ENCODE measurements at regions not wholly inside any gene's neighbourhood (a gene's known extent, or its start where the extent isn't known, plus 50 kb on each side); places are given as distances from the start of the nearest gene placed in this dataset.

DNA sequence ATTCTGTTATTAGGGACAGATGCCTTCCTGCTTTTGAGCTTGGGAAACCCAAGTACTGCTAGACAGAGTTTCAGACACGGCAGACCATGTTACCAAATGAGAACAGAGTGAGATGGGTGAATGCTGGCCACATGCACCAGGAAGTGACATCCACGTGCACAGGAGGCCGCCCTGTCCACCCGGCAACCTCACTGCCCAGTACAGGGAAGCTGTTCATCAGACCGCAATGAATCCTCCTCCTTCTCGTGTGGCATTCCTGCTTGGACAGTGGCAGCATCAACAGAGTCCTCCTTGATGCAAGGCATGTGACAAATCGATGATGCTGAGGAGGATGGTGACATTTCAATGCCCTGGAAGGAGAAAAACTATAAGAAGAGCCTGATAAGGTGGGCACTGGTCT, 191.0 kb upstream of the SOX1 start:
- no peak overlapping the region for H3K27ac Mint-ChIP-seq
- H3K4me3 Mint-ChIP-seq, result no peak overlapping the region
- H3K9me3 Mint-ChIP-seq, result no peaks in the 10 kb centered on the region
- no peaks in the 10 kb centered on the region for H3K4me1 Mint-ChIP-seq (ENCODE audit: unreplicated experiment)
- peaks cover 49% of the 10 kb centered on the region for H3K27me3 Mint-ChIP-seq
- TF ChIP-seq, protein P1, sequence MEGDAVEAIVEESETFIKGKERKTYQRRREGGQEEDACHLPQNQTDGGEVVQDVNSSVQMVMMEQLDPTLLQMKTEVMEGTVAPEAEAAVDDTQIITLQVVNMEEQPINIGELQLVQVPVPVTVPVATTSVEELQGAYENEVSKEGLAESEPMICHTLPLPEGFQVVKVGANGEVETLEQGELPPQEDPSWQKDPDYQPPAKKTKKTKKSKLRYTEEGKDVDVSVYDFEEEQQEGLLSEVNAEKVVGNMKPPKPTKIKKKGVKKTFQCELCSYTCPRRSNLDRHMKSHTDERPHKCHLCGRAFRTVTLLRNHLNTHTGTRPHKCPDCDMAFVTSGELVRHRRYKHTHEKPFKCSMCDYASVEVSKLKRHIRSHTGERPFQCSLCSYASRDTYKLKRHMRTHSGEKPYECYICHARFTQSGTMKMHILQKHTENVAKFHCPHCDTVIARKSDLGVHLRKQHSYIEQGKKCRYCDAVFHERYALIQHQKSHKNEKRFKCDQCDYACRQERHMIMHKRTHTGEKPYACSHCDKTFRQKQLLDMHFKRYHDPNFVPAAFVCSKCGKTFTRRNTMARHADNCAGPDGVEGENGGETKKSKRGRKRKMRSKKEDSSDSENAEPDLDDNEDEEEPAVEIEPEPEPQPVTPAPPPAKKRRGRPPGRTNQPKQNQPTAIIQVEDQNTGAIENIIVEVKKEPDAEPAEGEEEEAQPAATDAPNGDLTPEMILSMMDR (conservative IDR thresholded peaks at IDR 0.05), result no peak
- peak; percentile 48 for DNase-seq (ENCODE audit: extremely low spot score, unreplicated experiment)
- H3K36me3 Mint-ChIP-seq, result no peaks in the 10 kb centered on the region

- peak; percentile 22 for DNase-seq (ENCODE audit: extremely low spot score, unreplicated experiment)
Measured at GRCh38 chr13:111876506-111876905, 190.4 kb upstream of the SOX1 start.

DNA sequence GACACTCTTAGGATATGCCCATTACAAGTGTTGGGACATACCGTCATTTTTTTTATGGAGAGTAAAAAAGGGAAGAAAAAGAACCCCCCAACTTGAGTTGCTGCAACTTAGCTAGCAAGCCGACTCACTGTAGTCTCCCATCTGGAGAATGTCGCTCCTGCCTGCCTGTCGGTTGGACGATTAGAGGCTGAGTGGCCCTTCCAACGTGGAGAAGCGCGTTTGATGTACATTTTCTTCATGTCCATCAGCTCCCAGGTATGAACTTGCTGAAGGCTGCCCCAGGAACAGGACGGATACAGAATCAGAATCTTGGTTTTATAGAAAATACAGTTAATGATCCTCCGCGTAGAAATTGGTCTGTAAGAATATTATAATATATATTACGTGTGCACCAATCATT, 189.0 kb upstream of the SOX1 start:
- Mint-ChIP-seq H3K27me3 (peaks cover 38% of the 10 kb centered on the region), H3K4me3 (no peak overlapping the region), H3K36me3 (no peaks in the 10 kb centered on the region), H3K9me3 (no peaks in the 10 kb centered on the region), H3K4me1 (ENCODE audit: unreplicated experiment) (no peaks in the 10 kb centered on the region), H3K27ac (no peak overlapping the region)
- TF ChIP-seq, protein P1 (conservative IDR thresholded peaks at IDR 0.05), result no peak
- DNase-seq (ENCODE audit: extremely low spot score, unreplicated experiment), result no peak

More at GRCh38 chr13:111876506-111876905, 190.4 kb upstream of the SOX1 start:
- H3K36me3 Mint-ChIP-seq, result no peaks in the 10 kb centered on the region
- peaks cover 46% of the 10 kb centered on the region for H3K27me3 Mint-ChIP-seq
- H3K4me1 Mint-ChIP-seq (ENCODE audit: unreplicated experiment), result no peaks in the 10 kb centered on the region
- TF ChIP-seq, protein P1 (conservative IDR thresholded peaks at IDR 0.05), result no peak
- H3K27ac Mint-ChIP-seq, result no peak overlapping the region
- no peaks in the 10 kb centered on the region for H3K9me3 Mint-ChIP-seq
- no peak overlapping the region for H3K4me3 Mint-ChIP-seq

GRCh38 chr13:111879719-111880118, 187.2 kb upstream of the SOX1 start:
- Mint-ChIP-seq H3K27me3 (peaks cover 40% of the 10 kb centered on the region), H3K9me3 (no peaks in the 10 kb centered on the region), H3K4me3 (no peak overlapping the region), H3K4me1 (ENCODE audit: unreplicated experiment) (no peaks in the 10 kb centered on the region), H3K27ac (no peak overlapping the region), H3K36me3 (no peaks in the 10 kb centered on the region)
- TF ChIP-seq, protein P1 (conservative IDR thresholded peaks at IDR 0.05), result no peak
- no peak for DNase-seq (ENCODE audit: extremely low spot score, unreplicated experiment)

DNA sequence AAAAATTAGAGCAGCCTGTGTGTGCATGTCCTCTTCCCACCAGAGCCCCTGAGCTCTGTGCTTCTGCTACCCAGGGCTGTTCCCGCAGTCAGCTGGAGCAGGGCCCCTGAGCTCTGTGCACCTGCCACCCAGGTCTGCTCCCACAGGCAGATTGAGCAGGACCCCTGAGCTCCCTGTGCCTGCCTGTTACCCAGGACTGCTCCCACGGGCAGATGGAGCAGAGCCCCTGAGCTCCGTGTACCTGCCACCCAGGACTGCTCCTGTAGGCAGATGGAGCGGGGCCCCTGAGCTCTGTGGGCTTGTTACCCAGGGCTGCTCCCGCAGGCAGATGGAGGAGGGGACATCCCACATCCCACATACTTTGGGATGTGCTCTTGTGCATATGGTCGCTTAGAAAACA, 186.8 kb upstream of the SOX1 start:
- Mint-ChIP-seq H3K4me3 (no peak overlapping the region), H3K27me3 (peaks cover 42% of the 10 kb centered on the region), H3K4me1 (ENCODE audit: unreplicated experiment) (no peaks in the 10 kb centered on the region), H3K27ac (no peak overlapping the region), H3K9me3 (no peaks in the 10 kb centered on the region), H3K36me3 (no peaks in the 10 kb centered on the region)
- peak; percentile 45 for DNase-seq (ENCODE audit: extremely low spot score, unreplicated experiment)
- TF ChIP-seq, protein P1 (conservative IDR thresholded peaks at IDR 0.05), result no peak

DNA sequence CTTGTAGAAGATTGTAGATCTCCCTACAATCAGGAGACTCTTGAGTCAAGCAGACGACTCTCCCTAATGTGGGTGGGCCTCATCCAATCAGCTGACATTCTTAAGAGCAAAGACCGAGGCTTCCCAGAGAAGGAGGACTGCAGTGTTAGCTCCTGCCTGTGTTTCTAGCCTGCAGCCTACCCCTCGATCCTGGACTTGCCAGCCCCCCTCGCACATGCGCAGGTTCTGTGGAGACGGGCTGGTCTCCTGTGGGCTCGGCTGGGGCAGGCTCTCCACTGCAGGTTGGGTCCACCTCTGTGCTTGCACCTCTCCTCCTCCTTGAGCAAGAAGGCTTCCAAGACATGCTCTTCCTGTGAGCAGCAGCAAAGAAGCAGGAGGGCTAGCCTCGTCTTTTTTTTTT, 185.2 kb upstream of the SOX1 start:
- Mint-ChIP-seq H3K36me3 (no peaks in the 10 kb centered on the region), H3K4me3 (no peak overlapping the region), H3K9me3 (no peaks in the 10 kb centered on the region), H3K27ac (no peak overlapping the region), H3K27me3 (peaks cover 44% of the 10 kb centered on the region), H3K4me1 (ENCODE audit: unreplicated experiment) (no peaks in the 10 kb centered on the region)
- DNase-seq (ENCODE audit: extremely low spot score, unreplicated experiment), result peak; percentile 48
- TF ChIP-seq, protein P1 (conservative IDR thresholded peaks at IDR 0.05), result no peak
